SK-N-SH (cell line): ENCODE measurements at regions not wholly inside any gene's neighbourhood (a gene's known extent, or its start where the extent isn't known, plus 50 kb on each side); places are given as distances from the start of the nearest gene placed in this dataset.

Experiments
- CTCF ChIA-PET: fragments of 300-600, 350-600 bp; formaldehyde crosslinking; extraction: SDS; loops from one replicate; lab custom pipeline; 2021; lab: Yijun Ruan, JAX
- POLR2A ChIA-PET: fragments of 350-600 bp; sonication (Branson Sonifier 250); formaldehyde crosslinking; extraction: SDS; loops from one replicate; lab custom pipeline; 2020; ENCODE audit warnings: antibody characterized with exemption, inconsistent platforms; lab: Yijun Ruan, JAX
- DNase-seq: peaks from one replicate; pipeline ENCODE4 v3.0.0; 2012
- H2AFZ ChIP-seq: fragments of 200-600 bp; sonication (generic); 2 replicates; pipeline ENCODE4 v1.8.1; 2016; ENCODE audit warnings: antibody characterized with exemption, mild to moderate bottlenecking, low read depth
- H3F3A ChIP-seq: fragments of 200-600 bp; sonication (generic); replicated peaks from 2 replicates; pipeline ENCODE3; 2016; ENCODE audit warnings: antibody characterized with exemption, mild to moderate bottlenecking; ENCODE audit not compliant: insufficient read depth
- H3K27ac ChIP-seq, 2 experiments: fragments of 200-500 bp in 1 of 2; fragments of 200-600 bp in 1 of 2; sonication (Bioruptor generic) in 1 of 2; sonication (generic), shearing (Covaris generic) in 1 of 2; 2 replicates each; pipeline versions ENCODE4 v1.5.1 to v1.6.1; 2014 to 2016; ENCODE audit warnings: low read depth in 2 of 2, inconsistent platforms in 1 of 2, low read length in 1 of 2, mild to moderate bottlenecking in 1 of 2, mixed read lengths in 1 of 2
- H3K27me3 ChIP-seq: fragments of 200-600 bp; sonication (generic), shearing (Covaris generic); 2 replicates; pipeline ENCODE4 v1.6.1; 2016; ENCODE audit warnings: mixed run types; ENCODE audit not compliant: insufficient read depth
- H3K36me3 ChIP-seq, 2 experiments: fragments of 200-500 bp in 1 of 2; fragments of 200-600 bp in 1 of 2; sonication (Bioruptor generic) in 1 of 2; sonication (generic) in 1 of 2; replicated peaks in 1 of 2; 2 replicates each; pipeline versions ENCODE3 to v1.5.1; 2014 to 2016; ENCODE audit warnings: low read length in 1 of 2, mild to moderate bottlenecking in 1 of 2; ENCODE audit not compliant: insufficient read depth in 2 of 2, control insufficient read depth in 1 of 2
- H3K4me1 ChIP-seq, 2 experiments: fragments of 200-500 bp in 1 of 2; fragments of 200-600 bp in 1 of 2; sonication (Bioruptor generic) in 1 of 2; sonication (generic), shearing (Covaris generic) in 1 of 2; 2 replicates each; pipeline versions ENCODE4 v1.5.1 to v1.6.1; 2014 to 2016; ENCODE audit warnings: low read depth in 1 of 2, low read length in 1 of 2, mixed run types in 1 of 2; ENCODE audit not compliant: insufficient read depth in 2 of 2, control insufficient read depth in 1 of 2
- H3K4me2 ChIP-seq: fragments of 200-600 bp; sonication (generic), shearing (Covaris generic); 2 replicates; pipeline ENCODE4 v1.6.1; 2017; ENCODE audit warnings: mixed run types
- H3K4me3 ChIP-seq, 2 experiments: fragments of 200-500 bp in 1 of 2; fragments of 200-600 bp in 1 of 2; sonication (Bioruptor generic) in 1 of 2; sonication (generic), shearing (Covaris generic) in 1 of 2; 2 replicates each; pipeline versions ENCODE4 v1.5.1 to v1.8.1; 2014 to 2016; ENCODE audit warnings: low read depth in 2 of 2, inconsistent platforms in 1 of 2, low read length in 1 of 2, mild to moderate bottlenecking in 1 of 2, mixed read lengths in 1 of 2, moderate library complexity in 1 of 2
- H3K79me2 ChIP-seq: fragments of 200-600 bp; sonication (generic); 2 replicates; pipeline ENCODE4 v1.8.1; 2017; ENCODE audit warnings: mild to moderate bottlenecking; ENCODE audit not compliant: insufficient read depth
- H3K9ac ChIP-seq: fragments of 200-600 bp; sonication (generic); 2 replicates; pipeline ENCODE4 v1.6.1; 2017; ENCODE audit warnings: mixed run types
- H3K9me2 ChIP-seq: fragments of 200-600 bp; sonication (generic); 2 replicates; pipeline ENCODE4 v1.6.1; 2017; ENCODE audit warnings: mixed run types
- H3K9me3 ChIP-seq: fragments of 200-600 bp; sonication (generic); 2 replicates; pipeline ENCODE4 v1.6.1; 2017; ENCODE audit warnings: mixed run types, mild to moderate bottlenecking, moderate library complexity
- H4K20me1 ChIP-seq: fragments of 200-600 bp; sonication (generic); 2 replicates; pipeline ENCODE4 v1.6.1; 2017; ENCODE audit warnings: mild to moderate bottlenecking, mixed run types; ENCODE audit not compliant: insufficient read depth
- CHD2 ChIP-seq: fragments of 150-350 bp; IDR thresholded peaks from 2 replicates; pipeline ENCODE4 v1.6.1; 2018; ENCODE audit warnings: low read length; ENCODE audit not compliant: partially characterized antibody
- CTCF ChIP-seq: fragments of 200-600 bp; sonication (generic); IDR thresholded peaks from 2 replicates; pipeline ENCODE4 v1.6.1; 2017; ENCODE audit warnings: antibody characterized with exemption, mild to moderate bottlenecking, moderate library complexity
- FOSL2 ChIP-seq: IDR thresholded peaks from 2 replicates; pipeline ENCODE4 v1.4.0; 2012; ENCODE audit warnings: low read depth, mild to moderate bottlenecking, moderate library complexity, borderline replicate concordance
- GABPA ChIP-seq: IDR thresholded peaks from 2 replicates; pipeline ENCODE4 v1.4.0; 2012; ENCODE audit warnings: low read depth, mild to moderate bottlenecking
- IRF3 ChIP-seq: fragments of 150-350 bp; IDR thresholded peaks from 2 replicates; pipeline ENCODE4 v1.6.1; 2016; ENCODE audit warnings: mild to moderate bottlenecking, low read depth, low read length
- MEF2A ChIP-seq: IDR thresholded peaks from 2 replicates; pipeline ENCODE4 v1.4.0; 2012; ENCODE audit warnings: low read depth, borderline replicate concordance
- POLR2AphosphoS5 ChIP-seq: IDR thresholded peaks from 2 replicates; pipeline ENCODE4 v1.6.1; 2012; ENCODE audit warnings: low read depth, low read length
- RAD21 ChIP-seq: IDR thresholded peaks from 2 replicates; pipeline ENCODE4 v1.6.1; 2012; ENCODE audit warnings: mild to moderate bottlenecking, low read length
- SIN3A ChIP-seq: IDR thresholded peaks from 2 replicates; pipeline ENCODE4 v1.6.1; 2012; ENCODE audit warnings: low read depth, mild to moderate bottlenecking, low read length, moderate library complexity, borderline replicate concordance
- SMC3 ChIP-seq: IDR thresholded peaks from 2 replicates; pipeline ENCODE4 v1.6.1; 2012; ENCODE audit warnings: low read depth, low read length, improper control_type of control experiment
- USF1 ChIP-seq: IDR thresholded peaks from 2 replicates; pipeline ENCODE4 v1.4.0; 2012; ENCODE audit warnings: low read depth, borderline replicate concordance
- ZBTB33 ChIP-seq: IDR thresholded peaks from 2 replicates; pipeline ENCODE4 v1.4.0; 2012; ENCODE audit warnings: low read depth, borderline replicate concordance
- WGBS: methylation state at CpG from one replicate; pipeline ENCODE4 v1.1.6; 2017; ENCODE audit warnings: low lambda C conversion rate; 5-methylcytosine and 5-hydroxymethylcytosine counted together

GRCh38 chr9:71609448-71609830 lies 158.9 kb downstream of the CEMIP2 start:
- Histone ChIP-seq H3K9me3 (no peaks in the 10 kb centered on the region), H3K36me3 (no peaks in the 10 kb centered on the region), H3F3A (no peaks in the 10 kb centered on the region), H3K9ac (no peak overlapping the region), H3K4me2 (no peak overlapping the region), H4K20me1 (no peaks in the 10 kb centered on the region), H3K27me3 (peaks cover 7% of the 10 kb centered on the region; the same call in 1 of the 2 replicates), H2AFZ (no peak overlapping the region), H3K27ac (no peak overlapping the region), H3K4me3 (no peak overlapping the region), H3K79me2 (no peaks in the 10 kb centered on the region), H3K9me2 (no peaks in the 10 kb centered on the region), H3K4me1 (no peaks in the 10 kb centered on the region)
- DNase-seq = no peak
- ChIA-PET POLR2A (no interaction called here), CTCF (no interaction called here)
- TF ChIP-seq FOSL2 (no peak), POLR2AphosphoS5 (no peak), USF1 (no peak), ZBTB33 (no peak), IRF3 (no peak), CHD2 (no peak), GABPA (no peak), SMC3 (no peak), MEF2A (no peak), SIN3A (no peak), CTCF (no peak), RAD21 (no peak)
- WGBS = 14% methylated on average over 1 of the region's 1 CpG
